Stimulated activated CD8-positive, alpha-beta memory T cell treated with anti-CD3 and anti-CD28 coated beads, Interleukin-4, amount 100 ng/mL, for 48 hours (primary cell): ENCODE measurements at regions not wholly inside any gene's neighbourhood (a gene's known extent, or its start where the extent isn't known, plus 50 kb on each side); places are given as distances from the start of the nearest gene placed in this dataset.
"Not testable (repeated sequence)": the region's sequence is repeated elsewhere in the genome, so short reads cannot be mapped to it uniquely, and the experiment has no call there.

Experiments
- DNase-seq: peaks from one replicate; pipeline ENCODE4 v3.0.0-alpha.2; 2020

- DNase-seq, result no peak
Observed at GRCh38 chr13:65940720-65941119, 1289.4 kb downstream of the PCDH9 start.

- DNase-seq, result no peak
Observed at GRCh38 chr13:65937251-65937650, 1292.9 kb downstream of the PCDH9 start.

GRCh38 chr13:65936249-65936648 is 1293.9 kb downstream of the PCDH9 start:
- no peak for DNase-seq

- DNase-seq, result no peak
Observed at GRCh38 chr13:65932587-65933239, 1297.4 kb downstream of the PCDH9 start.

- no peak for DNase-seq
Observed at GRCh38 chr13:65932013-65932412, 1298.1 kb downstream of the PCDH9 start.

- no peak for DNase-seq
Observed at GRCh38 chr13:65929436-65929835, 1300.7 kb downstream of the PCDH9 start.

- DNase-seq, result no peak
Observed at GRCh38 chr13:65926750-65927171, 1303.4 kb downstream of the PCDH9 start.

GRCh38 chr13:65922846-65923245 is 1307.3 kb downstream of the PCDH9 start:
- not testable (repeated sequence) for DNase-seq

GRCh38 chr13:65921933-65922332 is 1308.2 kb downstream of the PCDH9 start:
- DNase-seq, result no peak

GRCh38 chr13:65917731-65918130 is 1312.4 kb downstream of the PCDH9 start:
- no peak for DNase-seq

GRCh38 chr13:65915195-65915594 is 1314.9 kb downstream of the PCDH9 start:
- DNase-seq, result no peak

- no peak for DNase-seq
Observed at GRCh38 chr13:65914716-65915115, 1315.4 kb downstream of the PCDH9 start.

GRCh38 chr13:65913173-65913572 is 1317.0 kb downstream of the PCDH9 start:
- no peak for DNase-seq

GRCh38 chr13:65912516-65912915 is 1317.6 kb downstream of the PCDH9 start:
- DNase-seq, result no peak

GRCh38 chr13:65911546-65912193 is 1318.5 kb downstream of the PCDH9 start:
- DNase-seq, result no peak

- DNase-seq, result no peak
Observed at GRCh38 chr13:65909501-65909900, 1320.6 kb downstream of the PCDH9 start.

- DNase-seq, result no peak
Observed at GRCh38 chr13:65907666-65908525, 1322.2 kb downstream of the PCDH9 start.

GRCh38 chr13:65901723-65902122 is 1328.4 kb downstream of the PCDH9 start:
- DNase-seq, result no peak

GRCh38 chr13:65894049-65894448 is 1336.1 kb downstream of the PCDH9 start:
- DNase-seq, result no peak

- no peak for DNase-seq
Observed at GRCh38 chr13:65892859-65893258, 1337.3 kb downstream of the PCDH9 start.

- DNase-seq, result no peak
Observed at GRCh38 chr13:65889368-65889767, 1340.8 kb downstream of the PCDH9 start.

GRCh38 chr13:65882810-65883209 is 1347.3 kb downstream of the PCDH9 start:
- DNase-seq, result no peak

GRCh38 chr13:65881561-65882155 is 1348.5 kb downstream of the PCDH9 start:
- no peak for DNase-seq
